HUES64 (cell line): ENCODE measurements at regions not wholly inside any gene's neighbourhood (a gene's known extent, or its start where the extent isn't known, plus 50 kb on each side); places are given as distances from the start of the nearest gene placed in this dataset.

Source experiments
- H3K27ac ChIP-seq: 2 replicates; pipeline ENCODE4 v1.7.0; 2013; ENCODE audit warnings: low read depth, low read length, inconsistent platforms
- H3K27me3 ChIP-seq: 2 replicates; pipeline ENCODE4 v1.6.1; 2013; ENCODE audit warnings: mild to moderate bottlenecking, low read length; ENCODE audit not compliant: insufficient read depth
- H3K36me3 ChIP-seq: 2 replicates; pipeline ENCODE4 v1.6.1; 2013; ENCODE audit warnings: mild to moderate bottlenecking, low read length; ENCODE audit not compliant: insufficient read depth
- H3K4me1 ChIP-seq: 2 replicates; pipeline ENCODE4 v1.6.1; 2013; ENCODE audit warnings: mild to moderate bottlenecking, low read length, moderate library complexity; ENCODE audit not compliant: insufficient read depth
- H3K4me3 ChIP-seq: 2 replicates; pipeline ENCODE4 v1.5.1; 2013; ENCODE audit warnings: mild to moderate bottlenecking, low read length, moderate library complexity
- H3K9ac ChIP-seq: 2 replicates; pipeline ENCODE4 v1.6.1; 2013; ENCODE audit warnings: mild to moderate bottlenecking, low read depth, low read length
- H3K9me3 ChIP-seq: 2 replicates; pipeline ENCODE4 v1.6.1; 2013; ENCODE audit warnings: low read depth, low read length; ENCODE audit not compliant: insufficient read depth
- WGBS: fragments of 150-250, 120-280 bp; methylation state at CpG from one replicate; pipeline ENCODE4 v1.1.7; 2013; ENCODE audit warnings: missing lambda C conversion rate; 5-methylcytosine and 5-hydroxymethylcytosine counted together

DNA sequence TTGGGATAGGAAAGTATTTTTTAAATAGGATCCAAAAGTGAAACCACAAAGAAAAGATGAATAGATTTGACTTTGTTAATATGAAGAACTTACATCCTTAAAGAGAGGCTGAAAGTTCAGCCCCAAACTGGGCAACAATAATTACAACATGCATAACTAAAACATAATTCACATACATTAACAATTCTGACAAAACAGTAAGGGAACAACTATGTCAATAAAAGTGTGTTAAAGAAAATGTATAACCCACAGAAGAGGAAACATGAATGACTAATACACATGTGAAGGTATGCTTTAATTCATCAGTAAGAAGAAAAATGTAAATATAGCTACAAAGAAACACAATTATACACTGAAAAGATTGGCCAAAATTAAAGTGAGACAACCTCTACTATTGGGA lies 1597.6 kb upstream of the MIR17HG start:
- Histone ChIP-seq H3K36me3 (no peaks in the 10 kb centered on the region), H3K9me3 (0 out of 2 replicates have a peak, but pooled peaks cover 4% of the 10 kb centered on the region), H3K4me1 (peaks cover 6% of the 10 kb centered on the region), H3K27me3 (no peaks in the 10 kb centered on the region), H3K4me3 (no peak overlapping the region), H3K27ac (no peak overlapping the region), H3K9ac (no peak overlapping the region)

DNA sequence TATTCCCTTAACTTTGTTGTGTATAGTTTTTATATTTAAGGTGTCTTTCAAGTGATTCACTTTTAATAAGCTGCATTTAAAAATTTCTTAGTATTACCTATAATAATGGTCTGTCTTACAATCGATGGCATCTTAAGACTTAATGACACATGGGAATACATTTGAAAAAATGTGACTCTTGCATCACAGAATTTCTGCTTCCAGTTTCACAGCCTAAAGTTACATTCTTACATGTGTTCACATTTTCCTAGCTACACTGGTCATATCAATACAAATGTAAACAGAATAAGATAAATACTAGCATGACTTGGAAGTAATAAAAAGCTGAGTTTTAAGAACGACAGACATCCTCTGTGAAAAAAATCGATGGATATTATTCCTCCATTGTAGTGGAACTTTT lies 1597.1 kb upstream of the MIR17HG start:
- H3K4me1 ChIP-seq, result peaks cover 6% of the 10 kb centered on the region
- H3K9me3 ChIP-seq, result peaks cover 8% of the 10 kb centered on the region; the same call in 1 of the 2 replicates
- 100% methylated on average over 3 of the region's 3 CpGs for WGBS
- H3K27ac ChIP-seq, result no peak overlapping the region
- no peak overlapping the region for H3K4me3 ChIP-seq
- no peaks in the 10 kb centered on the region for H3K36me3 ChIP-seq
- no peak overlapping the region for H3K9ac ChIP-seq
- H3K27me3 ChIP-seq, result no peaks in the 10 kb centered on the region

DNA sequence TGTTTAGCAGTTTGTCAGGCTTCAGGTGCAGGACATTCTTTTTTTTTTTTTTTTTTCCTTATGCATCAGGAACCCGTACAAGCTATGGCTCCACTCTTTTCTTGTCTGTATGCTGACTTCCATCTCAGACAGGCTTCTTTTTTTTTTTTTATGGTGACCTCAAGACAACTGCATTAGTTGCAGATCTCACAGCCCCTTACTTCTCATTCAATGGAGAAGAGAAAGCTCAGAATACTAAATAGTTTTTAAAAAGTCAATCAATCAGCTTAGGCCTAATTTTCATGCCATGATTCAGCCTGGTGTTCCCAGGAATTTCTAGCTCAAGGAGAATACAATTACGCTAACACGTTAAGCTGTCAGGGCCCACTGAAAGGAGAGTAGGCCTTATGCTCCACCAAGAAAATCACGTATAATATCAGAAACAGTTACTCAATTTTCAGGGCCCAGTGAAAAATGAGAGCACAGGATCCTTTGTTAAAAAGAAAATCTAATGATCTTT lies 1596.0 kb upstream of the MIR17HG start:
- Histone ChIP-seq H3K27ac (no peak overlapping the region), H3K36me3 (no peaks in the 10 kb centered on the region)

DNA sequence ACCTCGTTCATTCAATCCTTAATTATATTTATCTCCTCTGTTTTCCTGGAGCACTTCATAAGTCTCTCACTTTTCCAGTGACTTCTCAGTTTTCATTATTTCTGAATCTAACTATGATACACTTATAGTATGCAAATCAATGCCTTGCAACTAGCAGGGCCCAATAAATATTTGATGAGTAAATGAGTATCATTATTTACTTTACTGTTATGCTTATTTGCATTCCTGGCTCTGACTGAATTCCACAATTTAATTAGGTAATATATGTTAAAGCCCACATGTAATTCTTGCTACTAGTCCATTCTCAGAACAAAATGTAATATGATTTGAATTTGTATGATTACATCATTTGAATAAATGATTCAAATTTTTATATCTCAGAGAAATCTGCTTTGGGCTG lies 1595.1 kb upstream of the MIR17HG start:
- Histone ChIP-seq H3K9ac (no peak overlapping the region), H3K4me3 (no peak overlapping the region), H3K36me3 (no peaks in the 10 kb centered on the region), H3K27ac (no peak overlapping the region), H3K4me1 (no peaks in the 10 kb centered on the region), H3K9me3 (peaks cover 25% of the 10 kb centered on the region), H3K27me3 (no peaks in the 10 kb centered on the region)
- 96% methylated on average over 1 of the region's 1 CpG for WGBS

More for the DNA sequence above, 1596.0 kb upstream of the MIR17HG start:
- Histone ChIP-seq H3K4me1 (peaks cover under 1% of the 10 kb centered on the region; the same call in 1 of the 2 replicates), H3K4me3 (no peak overlapping the region), H3K27me3 (no peaks in the 10 kb centered on the region), H3K9ac (no peak overlapping the region), H3K9me3 (peaks cover 19% of the 10 kb centered on the region)
- WGBS, result 77% methylated on average over 4 of the region's 4 CpGs

DNA sequence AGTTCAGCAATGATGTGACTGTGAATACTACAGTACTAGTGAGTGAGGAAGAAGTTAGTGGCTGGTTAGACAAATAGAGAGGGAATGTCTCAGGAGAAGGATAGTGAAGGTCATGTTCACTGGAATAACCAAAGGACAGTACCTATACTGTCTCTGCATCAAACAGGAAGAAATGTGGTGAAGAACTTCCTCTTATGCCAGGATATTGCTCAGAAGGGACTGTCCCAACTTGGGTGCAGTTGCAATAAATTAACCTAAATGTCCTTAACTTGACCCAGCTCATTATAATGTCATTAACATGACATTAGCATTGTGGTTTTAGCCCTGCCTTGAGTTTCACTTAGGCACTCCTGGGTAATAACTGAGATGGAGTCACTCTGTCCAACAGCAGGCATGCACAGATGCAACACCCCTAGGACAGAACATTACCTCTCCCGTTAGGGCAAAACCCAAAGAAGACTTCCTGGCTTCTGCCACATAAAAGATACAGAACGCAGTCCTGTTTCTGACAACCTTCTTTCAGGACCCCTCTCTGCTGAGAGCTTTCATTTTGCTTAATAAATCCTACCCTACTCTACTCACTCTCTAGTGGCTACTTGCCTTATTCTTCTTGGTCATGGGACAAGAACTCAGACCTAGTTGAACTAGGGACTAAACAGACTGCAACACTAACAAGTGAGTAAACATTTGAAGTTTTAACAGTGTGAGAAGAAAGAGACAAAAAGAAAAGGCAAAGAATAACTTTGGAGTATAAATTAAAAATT lies 1591.6 kb upstream of the MIR17HG start:
- Histone ChIP-seq H3K27me3 (no peaks in the 10 kb centered on the region), H3K9ac (no peak overlapping the region), H3K27ac (no peak overlapping the region), H3K9me3 (peaks cover 25% of the 10 kb centered on the region), H3K4me1 (no peaks in the 10 kb centered on the region), H3K36me3 (no peaks in the 10 kb centered on the region), H3K4me3 (no peak overlapping the region)
- 96% methylated on average over 2 of the region's 2 CpGs for WGBS

GRCh38 chr13:89763005-89763404 lies 1584.5 kb upstream of the MIR17HG start:
- no CpG with 5 or more reads among the region's 1 CpG for WGBS
- Histone ChIP-seq H3K9ac (no peak overlapping the region), H3K4me3 (no peak overlapping the region), H3K36me3 (no peaks in the 10 kb centered on the region), H3K27me3 (no peaks in the 10 kb centered on the region), H3K27ac (no peak overlapping the region), H3K4me1 (peaks cover 6% of the 10 kb centered on the region; the same call in 1 of the 2 replicates), H3K9me3 (no peaks in the 10 kb centered on the region)

GRCh38 chr13:89783221-89783755 lies 1564.2 kb upstream of the MIR17HG start:
- H3K4me1 ChIP-seq, result no peaks in the 10 kb centered on the region
- no peak overlapping the region for H3K4me3 ChIP-seq
- no peaks in the 10 kb centered on the region for H3K36me3 ChIP-seq
- H3K9me3 ChIP-seq, result no peaks in the 10 kb centered on the region
- 94% methylated on average over 5 of the region's 5 CpGs for WGBS
- no peak overlapping the region for H3K27ac ChIP-seq
- no peaks in the 10 kb centered on the region for H3K27me3 ChIP-seq
- H3K9ac ChIP-seq, result no peak overlapping the region

GRCh38 chr13:89784161-89784809 lies 1563.2 kb upstream of the MIR17HG start:
- no peak overlapping the region for H3K9ac ChIP-seq
- no peaks in the 10 kb centered on the region for H3K36me3 ChIP-seq
- H3K27ac ChIP-seq, result no peak overlapping the region
- H3K4me3 ChIP-seq, result no peak overlapping the region
- H3K9me3 ChIP-seq, result no peaks in the 10 kb centered on the region
- H3K4me1 ChIP-seq, result no peaks in the 10 kb centered on the region
- no peaks in the 10 kb centered on the region for H3K27me3 ChIP-seq
- WGBS, result 90% methylated on average over 13 of the region's 13 CpGs

GRCh38 chr13:89786531-89786930 lies 1561.0 kb upstream of the MIR17HG start:
- no peaks in the 10 kb centered on the region for H3K36me3 ChIP-seq
- H3K9me3 ChIP-seq, result no peaks in the 10 kb centered on the region
- H3K9ac ChIP-seq, result no peak overlapping the region
- no peak overlapping the region for H3K4me3 ChIP-seq
- H3K4me1 ChIP-seq, result peaks cover 4% of the 10 kb centered on the region; the same call in 1 of the 2 replicates
- H3K27ac ChIP-seq, result no peak overlapping the region
- no peaks in the 10 kb centered on the region for H3K27me3 ChIP-seq
- 98% methylated on average over 1 of the region's 1 CpG for WGBS

GRCh38 chr13:89790696-89791095 lies 1556.8 kb upstream of the MIR17HG start:
- H3K4me3 ChIP-seq, result no peak overlapping the region
- no peak overlapping the region for H3K9ac ChIP-seq
- peaks cover 6% of the 10 kb centered on the region; the same call in 1 of the 2 replicates for H3K4me1 ChIP-seq
- no peaks in the 10 kb centered on the region for H3K36me3 ChIP-seq
- no peak overlapping the region for H3K27ac ChIP-seq
- H3K9me3 ChIP-seq, result no peaks in the 10 kb centered on the region
- no peaks in the 10 kb centered on the region for H3K27me3 ChIP-seq

DNA sequence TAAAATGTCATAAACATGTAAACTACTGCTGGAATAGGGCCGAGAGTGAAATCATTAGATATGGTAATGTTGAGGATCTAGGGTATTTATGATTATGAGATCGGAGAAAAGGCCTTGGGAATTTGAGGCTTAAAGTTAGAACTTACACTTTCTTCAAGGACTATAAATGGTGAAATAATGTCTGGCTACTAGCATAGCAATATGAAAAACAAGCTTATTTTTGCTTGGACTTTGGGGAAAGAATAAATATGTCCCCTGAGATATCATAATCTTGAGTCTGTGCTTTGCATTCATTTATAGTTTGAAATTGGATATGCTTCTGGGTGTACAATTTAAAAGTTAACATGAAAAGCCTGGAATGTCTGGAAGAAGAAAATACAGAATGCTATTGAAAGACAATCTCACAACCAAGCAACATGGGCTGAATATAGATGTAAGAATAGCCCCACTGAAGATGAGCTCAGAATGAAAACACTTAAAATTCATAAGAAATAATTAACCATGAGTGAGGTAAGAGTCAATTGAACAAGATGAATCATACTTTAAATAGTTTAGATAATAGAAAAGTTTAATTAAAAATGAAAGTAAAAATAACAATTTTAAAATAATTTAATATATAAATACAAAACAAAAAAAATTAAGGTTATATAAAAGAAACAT lies 1555.4 kb upstream of the MIR17HG start:
- no peaks in the 10 kb centered on the region for H3K27me3 ChIP-seq
- no peaks in the 10 kb centered on the region for H3K9me3 ChIP-seq
- no peak overlapping the region for H3K9ac ChIP-seq
- no peak overlapping the region for H3K4me3 ChIP-seq
- peaks cover 6% of the 10 kb centered on the region; the same call in 1 of the 2 replicates for H3K4me1 ChIP-seq
- no peaks in the 10 kb centered on the region for H3K36me3 ChIP-seq
- H3K27ac ChIP-seq, result no peak overlapping the region
- 96% methylated on average over 2 of the region's 2 CpGs for WGBS
